ENCODE measurements at regions not wholly inside any gene's neighbourhood (a gene's known extent, or its start where the extent isn't known, plus 50 kb on each side); places are given as distances from the start of the nearest gene placed in this dataset.

DNA sequence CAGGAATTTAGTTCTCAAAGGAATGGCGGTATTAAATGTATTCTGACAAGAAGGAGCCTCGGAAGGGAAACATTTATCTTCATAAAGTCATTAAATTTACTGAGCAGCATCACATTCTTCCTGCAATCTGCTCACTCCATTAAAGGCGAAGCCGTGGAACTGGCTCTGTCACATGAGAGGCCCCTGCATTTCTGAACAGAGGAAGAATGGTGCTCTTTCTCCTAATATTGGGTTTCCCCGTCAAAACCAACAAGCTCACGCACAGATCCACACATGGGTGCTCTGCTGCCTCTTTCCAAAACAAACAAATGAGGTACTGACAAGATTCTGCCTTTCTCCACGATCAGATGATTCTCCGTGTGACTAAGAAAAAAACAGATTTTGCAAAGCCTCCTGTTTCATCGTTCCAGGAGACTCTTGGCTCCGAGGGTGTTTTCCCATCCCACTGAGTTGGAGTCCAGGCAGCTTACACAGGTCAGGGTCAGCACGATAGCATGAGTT is 191.2 kb downstream of the IDS start:
- no peak for TF ChIP-seq EZH2 (IDR thresholded peaks at IDR 0.05; ENCODE audit: low read length, missing control alignments)
- TF ChIP-seq, protein P1, sequence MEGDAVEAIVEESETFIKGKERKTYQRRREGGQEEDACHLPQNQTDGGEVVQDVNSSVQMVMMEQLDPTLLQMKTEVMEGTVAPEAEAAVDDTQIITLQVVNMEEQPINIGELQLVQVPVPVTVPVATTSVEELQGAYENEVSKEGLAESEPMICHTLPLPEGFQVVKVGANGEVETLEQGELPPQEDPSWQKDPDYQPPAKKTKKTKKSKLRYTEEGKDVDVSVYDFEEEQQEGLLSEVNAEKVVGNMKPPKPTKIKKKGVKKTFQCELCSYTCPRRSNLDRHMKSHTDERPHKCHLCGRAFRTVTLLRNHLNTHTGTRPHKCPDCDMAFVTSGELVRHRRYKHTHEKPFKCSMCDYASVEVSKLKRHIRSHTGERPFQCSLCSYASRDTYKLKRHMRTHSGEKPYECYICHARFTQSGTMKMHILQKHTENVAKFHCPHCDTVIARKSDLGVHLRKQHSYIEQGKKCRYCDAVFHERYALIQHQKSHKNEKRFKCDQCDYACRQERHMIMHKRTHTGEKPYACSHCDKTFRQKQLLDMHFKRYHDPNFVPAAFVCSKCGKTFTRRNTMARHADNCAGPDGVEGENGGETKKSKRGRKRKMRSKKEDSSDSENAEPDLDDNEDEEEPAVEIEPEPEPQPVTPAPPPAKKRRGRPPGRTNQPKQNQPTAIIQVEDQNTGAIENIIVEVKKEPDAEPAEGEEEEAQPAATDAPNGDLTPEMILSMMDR (conservative IDR thresholded peaks at IDR 0.05 in 1 of 2, IDR thresholded peaks at IDR 0.05 in 1 of 2; ENCODE audit: low read depth in 1 of 2, low read length in 2 of 2), result no peak
